Activated CD4-positive, alpha-beta memory T cell treated with anti-CD3 and anti-CD28 coated beads, Interleukin-2, amount 10 ng/mL, durations not matched to agents 7 days and 5 days (primary cell): ENCODE measurements at regions not wholly inside any gene's neighbourhood (a gene's known extent, or its start where the extent isn't known, plus 50 kb on each side); places are given as distances from the start of the nearest gene placed in this dataset.

ENCODE experiments used
- CTCF ChIA-PET: fragments of 350-600 bp; sonication (Branson Sonifier 250); formaldehyde crosslinking; loops from one replicate; lab custom pipeline; 2021; ENCODE audit warnings: antibody characterized with exemption, inconsistent platforms; lab: Charles Lee
- POLR2A ChIA-PET: fragments of 350-600 bp; sonication (Branson Sonifier 250); formaldehyde crosslinking; loops from one replicate; lab custom pipeline; 2021; ENCODE audit warnings: antibody characterized with exemption; lab: Charles Lee
- DNase-seq: peaks from one replicate; pipeline ENCODE4 v3.0.0-alpha.2; 2020
- H3K27ac Mint-ChIP-seq: one replicate; pipeline ENCODE4 v1.8.0; 2021; ENCODE audit warnings: mild to moderate bottlenecking, mixed read lengths
- H3K27me3 Mint-ChIP-seq: one replicate; pipeline ENCODE4 v1.8.0; 2021; ENCODE audit warnings: mixed read lengths
- H3K36me3 Mint-ChIP-seq: one replicate; pipeline ENCODE4 v1.8.0; 2021; ENCODE audit warnings: low read depth, mixed read lengths
- H3K4me1 Mint-ChIP-seq: one replicate; pipeline ENCODE4 v1.8.0; 2021; ENCODE audit warnings: mixed read lengths
- H3K4me3 Mint-ChIP-seq: one replicate; pipeline ENCODE4 v1.8.0; 2021; ENCODE audit warnings: mild to moderate bottlenecking, mixed read lengths
- H3K9me3 Mint-ChIP-seq: one replicate; pipeline ENCODE4 v1.8.0; 2021; ENCODE audit warnings: mixed read lengths

GRCh38 chr3:124075753-124076152, 83.8 kb upstream of the ROPN1 start:
- ChIA-PET CTCF (no interaction called here), POLR2A (no interaction called here)
- peaks cover 17% of the 10 kb centered on the region for H3K27me3 Mint-ChIP-seq

DNA sequence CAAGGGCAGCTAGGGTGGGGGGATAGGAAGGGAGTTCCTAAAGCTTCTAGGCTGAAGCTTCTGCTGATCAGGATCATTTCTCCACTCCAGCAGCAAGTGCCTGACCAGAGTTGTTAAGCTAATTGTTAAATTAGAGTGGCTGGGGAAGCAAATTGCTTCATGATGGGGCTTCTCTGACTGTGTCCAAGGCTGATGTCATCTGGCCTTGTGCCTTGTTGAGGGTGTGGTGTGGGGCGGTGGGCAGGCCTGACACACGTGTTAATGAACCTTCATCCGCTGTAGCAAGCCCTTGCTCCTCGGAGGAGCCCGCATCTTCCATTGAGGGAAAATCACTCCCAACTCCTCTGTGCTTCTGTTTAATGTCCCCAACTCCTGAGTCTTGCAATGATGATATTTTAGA, 84.3 kb upstream of the ROPN1 start:
- Mint-ChIP-seq H3K27ac (no peak overlapping the region), H3K36me3 (no peaks in the 10 kb centered on the region), H3K4me3 (no peak overlapping the region), H3K27me3 (peaks cover 17% of the 10 kb centered on the region), H3K4me1 (no peaks in the 10 kb centered on the region), H3K9me3 (no peaks in the 10 kb centered on the region)
- DNase-seq, result no peak
- ChIA-PET CTCF (no interaction called here), POLR2A (no interaction called here)

More at GRCh38 chr3:124075753-124076152, 83.8 kb upstream of the ROPN1 start:
- no peaks in the 10 kb centered on the region for H3K4me1 Mint-ChIP-seq
- no peak for DNase-seq
- no peaks in the 10 kb centered on the region for H3K9me3 Mint-ChIP-seq
- H3K27ac Mint-ChIP-seq, result no peak overlapping the region
- no peak overlapping the region for H3K4me3 Mint-ChIP-seq
- no peaks in the 10 kb centered on the region for H3K36me3 Mint-ChIP-seq

- no peaks in the 10 kb centered on the region for H3K36me3 Mint-ChIP-seq
- peaks cover 14% of the 10 kb centered on the region for H3K27me3 Mint-ChIP-seq
- ChIA-PET POLR2A (no interaction called here), CTCF (interaction anchor here (0.7 to 1.5 kb wide), 6 partner anchors 10 to 439 kb away, joined by 3 to 6 read pairs (median 4); partner anchors contain the start of gene KALRN)
- H3K9me3 Mint-ChIP-seq, result no peaks in the 10 kb centered on the region
- H3K27ac Mint-ChIP-seq, result no peak overlapping the region
- DNase-seq, result no peak
- H3K4me3 Mint-ChIP-seq, result no peak overlapping the region
- H3K4me1 Mint-ChIP-seq, result no peaks in the 10 kb centered on the region
Observed at GRCh38 chr3:124078953-124079911, 87.3 kb upstream of the ROPN1 start.

GRCh38 chr3:124079912-124080276, 88.0 kb upstream of the ROPN1 start:
- Mint-ChIP-seq H3K36me3 (no peaks in the 10 kb centered on the region), H3K9me3 (no peaks in the 10 kb centered on the region), H3K27me3 (peaks cover 14% of the 10 kb centered on the region), H3K4me1 (no peaks in the 10 kb centered on the region), H3K27ac (no peak overlapping the region), H3K4me3 (no peak overlapping the region)
- POLR2A ChIA-PET, result no interaction called here
- no peak for DNase-seq
- CTCF ChIA-PET, result interaction anchor here (0.5 to 1.5 kb wide), 6 partner anchors 9 to 484 kb away, joined by 3 to 6 read pairs (median 4); partner anchors contain the start of gene KALRN

DNA sequence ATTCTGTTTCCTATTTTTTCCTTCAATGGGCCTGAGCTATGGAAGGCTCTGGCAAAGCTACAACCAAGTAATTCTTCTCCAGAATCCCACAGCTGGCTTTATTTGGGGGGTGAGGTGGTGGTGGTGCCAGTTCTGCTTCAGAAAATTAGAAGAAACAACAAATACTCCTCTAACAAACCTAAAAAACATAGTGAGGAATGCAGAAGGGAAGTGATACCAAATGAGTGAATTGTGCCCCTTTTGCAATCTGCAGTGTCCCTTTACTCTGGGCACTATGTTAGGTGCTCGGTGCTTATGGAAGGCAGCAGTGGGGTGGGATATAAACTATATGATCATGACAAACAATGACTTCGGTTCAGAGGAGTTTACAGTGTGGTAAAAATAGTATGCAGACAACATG, 90.4 kb upstream of the ROPN1 start:
- DNase-seq, result no peak
- H3K27ac Mint-ChIP-seq, result no peak overlapping the region
- POLR2A ChIA-PET, result no interaction called here
- no peaks in the 10 kb centered on the region for H3K4me1 Mint-ChIP-seq
- CTCF ChIA-PET, result interaction anchor here (1.3 kb wide), 1 partner anchor 282 kb away, joined by 3 read pairs; no protein-coding TSS in a partner anchor
- no peak overlapping the region for H3K4me3 Mint-ChIP-seq
- peaks cover 24% of the 10 kb centered on the region for H3K27me3 Mint-ChIP-seq
- H3K36me3 Mint-ChIP-seq, result no peaks in the 10 kb centered on the region
- H3K9me3 Mint-ChIP-seq, result no peaks in the 10 kb centered on the region

GRCh38 chr3:124084022-124084881, 92.3 kb upstream of the ROPN1 start:
- H3K4me1 Mint-ChIP-seq, result no peaks in the 10 kb centered on the region
- H3K36me3 Mint-ChIP-seq, result no peaks in the 10 kb centered on the region
- ChIA-PET POLR2A (no interaction called here), CTCF (interaction anchor here (1.1 kb wide), 1 partner anchor 51 kb away, joined by 5 read pairs; the partner anchor contains the start of gene KALRN)
- no peak for DNase-seq
- no peak overlapping the region for H3K4me3 Mint-ChIP-seq
- no peak overlapping the region for H3K27ac Mint-ChIP-seq
- H3K9me3 Mint-ChIP-seq, result no peaks in the 10 kb centered on the region
- peaks cover 18% of the 10 kb centered on the region for H3K27me3 Mint-ChIP-seq

GRCh38 chr3:124088801-124089200, 96.9 kb upstream of the ROPN1 start:
- ChIA-PET POLR2A (no interaction called here), CTCF (interaction anchor here (0.6 to 1.5 kb wide), 2 partner anchors 9 to 56 kb away, joined by 3 to 4 read pairs; partner anchors contain the start of gene KALRN)
- Mint-ChIP-seq H3K27me3 (peaks cover 26% of the 10 kb centered on the region), H3K4me1 (no peaks in the 10 kb centered on the region), H3K27ac (no peak overlapping the region), H3K36me3 (no peaks in the 10 kb centered on the region), H3K4me3 (no peak overlapping the region), H3K9me3 (no peaks in the 10 kb centered on the region)
- no peak for DNase-seq

GRCh38 chr3:124089214-124089613, 97.3 kb upstream of the ROPN1 start:
- CTCF ChIA-PET, result interaction anchor here (0.6 to 1.5 kb wide), 2 partner anchors 9 to 56 kb away, joined by 3 to 4 read pairs; partner anchors contain the start of gene KALRN
- no peak for DNase-seq
- Mint-ChIP-seq H3K36me3 (no peaks in the 10 kb centered on the region), H3K27me3 (peaks cover 26% of the 10 kb centered on the region), H3K4me1 (no peaks in the 10 kb centered on the region), H3K9me3 (no peaks in the 10 kb centered on the region), H3K4me3 (no peak overlapping the region), H3K27ac (no peak overlapping the region)
- POLR2A ChIA-PET, result no interaction called here

- Mint-ChIP-seq H3K27ac (no peak overlapping the region), H3K27me3 (peaks cover 22% of the 10 kb centered on the region), H3K36me3 (no peaks in the 10 kb centered on the region), H3K4me1 (no peaks in the 10 kb centered on the region), H3K9me3 (no peaks in the 10 kb centered on the region), H3K4me3 (no peak overlapping the region)
- ChIA-PET CTCF (no interaction called here), POLR2A (interaction anchor here (0.6 kb wide), 1 partner anchor 21 kb away, joined by 3 read pairs; no protein-coding TSS in a partner anchor)
- DNase-seq, result no peak
Observed at GRCh38 chr3:124091716-124092115, 99.8 kb upstream of the ROPN1 start.

DNA sequence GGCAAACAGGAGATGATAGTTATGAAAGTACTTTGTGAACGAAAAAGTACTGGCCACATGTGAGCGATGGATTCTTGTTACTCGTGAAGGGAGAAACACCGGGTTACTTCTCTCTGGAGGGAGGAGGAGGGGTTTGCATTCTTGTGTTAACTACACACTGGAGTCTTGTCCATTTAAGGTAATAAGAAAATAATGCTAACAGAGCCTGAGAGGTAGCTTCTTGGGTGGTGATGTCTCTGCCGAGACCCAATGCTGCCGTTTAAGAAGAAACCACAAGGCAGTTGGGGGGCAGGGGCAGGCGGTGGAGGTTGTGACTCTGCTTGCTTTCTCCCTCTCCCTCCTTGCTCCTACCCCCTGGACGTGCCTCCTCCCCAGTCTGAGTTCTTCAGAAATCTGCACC, 100.9 kb upstream of the ROPN1 start:
- DNase-seq, result no peak
- Mint-ChIP-seq H3K27me3 (peaks cover 20% of the 10 kb centered on the region), H3K36me3 (no peaks in the 10 kb centered on the region), H3K4me3 (no peak overlapping the region), H3K27ac (no peak overlapping the region), H3K4me1 (no peaks in the 10 kb centered on the region), H3K9me3 (no peaks in the 10 kb centered on the region)
- POLR2A ChIA-PET, result no interaction called here
- CTCF ChIA-PET, result no interaction called here

- CTCF ChIA-PET, result no interaction called here
- H3K27me3 Mint-ChIP-seq, result peaks cover 26% of the 10 kb centered on the region
- H3K4me3 Mint-ChIP-seq, result no peak overlapping the region
- no peak for DNase-seq
- H3K9me3 Mint-ChIP-seq, result no peaks in the 10 kb centered on the region
- no peak overlapping the region for H3K27ac Mint-ChIP-seq
- no peaks in the 10 kb centered on the region for H3K36me3 Mint-ChIP-seq
- H3K4me1 Mint-ChIP-seq, result no peaks in the 10 kb centered on the region
- POLR2A ChIA-PET, result no interaction called here
Observed at GRCh38 chr3:124094496-124094895, 102.6 kb upstream of the ROPN1 start.

- Mint-ChIP-seq H3K4me3 (no peak overlapping the region), H3K36me3 (no peaks in the 10 kb centered on the region), H3K9me3 (no peaks in the 10 kb centered on the region), H3K4me1 (no peaks in the 10 kb centered on the region), H3K27me3 (peaks cover 16% of the 10 kb centered on the region), H3K27ac (no peak overlapping the region)
- POLR2A ChIA-PET, result no interaction called here
- no peak for DNase-seq
- CTCF ChIA-PET, result interaction anchor here (0.6 kb wide), 1 partner anchor 55 kb away, joined by 6 read pairs; no protein-coding TSS in a partner anchor
Observed at GRCh38 chr3:124097362-124098131, 105.6 kb upstream of the ROPN1 start.
